ENCODE measurements at regions not wholly inside any gene's neighbourhood (a gene's known extent, or its start where the extent isn't known, plus 50 kb on each side); places are given as distances from the start of the nearest gene placed in this dataset.

- DNase-seq (ENCODE audit: low read depth in 2 of 2): no peak
These were observed 299.5 kb downstream of the BUD13 start for GRCh38 chr11:116473206-116473769.

- no peak for DNase-seq (ENCODE audit: low read depth in 2 of 2)
These were observed 300.1 kb downstream of the BUD13 start for GRCh38 chr11:116472651-116473050.

- DNase-seq (ENCODE audit: low read depth in 2 of 2): no peak
These were observed 301.1 kb downstream of the BUD13 start for GRCh38 chr11:116471608-116472256.

DNA sequence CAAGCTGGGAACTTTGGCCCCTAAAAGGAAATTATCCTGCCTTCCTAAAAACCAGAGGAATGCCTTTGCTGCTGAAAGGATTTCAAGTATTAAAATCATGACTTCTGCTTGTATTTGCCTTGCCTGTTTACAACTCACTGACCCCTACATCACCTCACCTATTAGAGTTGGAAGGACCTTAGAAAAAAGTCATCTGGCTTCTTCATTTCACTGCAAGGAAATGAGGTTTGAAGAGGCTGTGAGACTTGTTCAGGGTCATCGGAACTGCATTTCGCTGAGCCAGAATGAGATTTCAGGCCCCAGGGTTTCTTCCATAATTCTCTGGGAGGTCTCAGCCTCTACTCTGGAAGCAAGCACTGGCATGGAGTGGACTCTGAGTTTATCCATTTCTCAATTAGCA lies 304.1 kb downstream of the BUD13 start:
- DNase-seq (ENCODE audit: low read depth in 2 of 2): no peak

GRCh38 chr11:116467823-116468222 lies 305.0 kb downstream of the BUD13 start:
- no peak for DNase-seq (ENCODE audit: low read depth in 2 of 2)

- DNase-seq (ENCODE audit: low read depth in 2 of 2): no peak
These were observed 306.0 kb downstream of the BUD13 start for GRCh38 chr11:116466801-116467200.

DNA sequence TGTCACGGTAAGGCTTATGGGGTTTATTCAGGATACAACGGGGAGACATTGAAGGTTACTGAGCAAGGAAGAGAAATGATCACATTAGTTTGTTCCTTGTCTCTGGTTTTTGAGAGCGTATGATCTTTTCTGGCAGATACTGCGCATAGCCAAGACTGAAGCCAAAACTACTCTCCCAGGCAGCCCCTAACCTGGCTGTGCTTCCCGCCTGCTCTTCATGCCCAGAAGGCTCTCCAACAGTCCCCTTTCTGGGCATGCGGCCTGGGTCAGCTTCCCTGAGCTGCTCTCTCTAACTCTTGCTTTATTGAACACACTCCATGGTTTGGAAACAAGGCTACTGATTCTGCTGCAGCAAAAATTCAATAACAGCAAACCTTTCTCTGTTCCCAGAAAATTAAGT lies 306.6 kb downstream of the BUD13 start:
- no peak for DNase-seq (ENCODE audit: low read depth in 2 of 2)

GRCh38 chr11:116465056-116465455 lies 307.7 kb downstream of the BUD13 start:
- DNase-seq (ENCODE audit: low read depth in 2 of 2): no peak

DNA sequence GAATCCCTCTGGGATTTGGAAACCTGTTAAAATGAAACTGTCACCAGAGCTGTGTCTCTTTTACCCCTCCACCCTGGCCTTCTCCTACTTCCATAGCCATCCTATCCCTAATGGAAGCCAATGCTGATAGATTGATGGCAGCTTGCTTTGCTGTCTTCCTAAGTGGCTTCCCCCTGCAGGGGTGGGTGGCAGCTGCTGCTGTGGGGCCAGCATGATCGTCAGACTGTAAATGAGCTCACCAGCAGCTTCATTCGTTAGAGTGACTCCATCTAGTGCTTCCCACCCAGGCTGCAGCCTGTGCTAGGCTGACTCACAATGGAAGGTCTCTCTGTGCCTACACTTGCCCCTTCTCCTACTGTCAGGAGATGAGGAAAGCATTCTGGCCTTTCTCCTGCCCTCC lies 311.0 kb downstream of the BUD13 start:
- no peak for DNase-seq (ENCODE audit: low read depth in 2 of 2)

- DNase-seq (ENCODE audit: low read depth in 2 of 2): no peak
These were observed 312.4 kb downstream of the BUD13 start for GRCh38 chr11:116460156-116460920.

- no peak for DNase-seq (ENCODE audit: low read depth in 2 of 2)
These were observed 313.4 kb downstream of the BUD13 start for GRCh38 chr11:116459185-116460045.

DNA sequence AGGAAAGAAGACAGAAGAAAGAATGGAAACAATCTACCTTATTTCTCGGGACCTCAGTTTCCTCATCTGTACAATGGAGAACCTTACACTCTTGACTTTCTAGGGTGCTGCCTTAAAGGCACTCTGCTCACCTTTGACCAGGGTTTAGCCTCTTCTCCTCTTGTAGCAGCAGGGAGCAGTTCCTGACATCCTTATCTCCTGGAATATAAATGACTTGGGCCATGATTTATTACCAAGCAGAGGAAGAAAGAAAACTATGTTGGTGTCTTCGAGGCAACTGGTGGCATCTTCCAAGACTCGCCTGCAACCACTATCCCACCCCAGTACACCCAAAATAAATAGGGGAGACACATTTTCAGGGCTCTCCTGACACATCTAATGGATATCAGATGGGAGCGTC lies 314.2 kb downstream of the BUD13 start:
- DNase-seq (ENCODE audit: low read depth in 2 of 2): no peak

DNA sequence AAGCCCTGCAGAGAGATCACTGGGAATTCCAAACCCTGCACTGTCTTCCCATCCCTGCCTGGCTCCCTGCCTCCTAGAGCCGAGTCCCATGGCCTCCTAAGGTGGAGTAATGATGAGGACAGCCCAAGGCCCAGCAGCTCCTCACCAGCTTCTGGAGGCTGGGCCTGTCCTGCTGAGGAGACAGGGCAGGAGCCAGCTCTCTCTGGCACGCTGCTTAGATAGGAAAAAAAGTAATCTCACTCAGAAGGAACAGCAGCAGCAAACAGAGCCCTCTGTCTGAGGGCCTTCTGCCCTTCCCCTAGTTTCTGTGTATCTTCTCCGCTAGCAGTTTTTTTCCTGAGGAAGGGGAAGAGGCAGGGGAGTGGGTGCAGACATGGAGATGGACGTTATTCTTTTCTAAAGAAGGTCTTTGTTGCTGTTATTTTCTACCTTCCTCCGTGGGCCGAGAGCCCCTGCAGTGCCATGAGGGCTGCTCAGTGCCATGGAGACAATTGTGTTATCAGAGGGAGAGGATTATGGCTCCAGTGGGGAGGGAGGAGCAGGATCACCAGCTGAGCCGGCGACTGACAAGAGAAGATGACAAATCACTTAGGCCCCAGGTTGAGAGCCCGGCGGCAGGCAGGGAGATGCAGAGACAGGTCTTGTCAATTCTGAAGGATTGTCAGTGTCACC lies 315.3 kb downstream of the BUD13 start:
- DNase-seq (ENCODE audit: low read depth in 2 of 2): no peak

DNA sequence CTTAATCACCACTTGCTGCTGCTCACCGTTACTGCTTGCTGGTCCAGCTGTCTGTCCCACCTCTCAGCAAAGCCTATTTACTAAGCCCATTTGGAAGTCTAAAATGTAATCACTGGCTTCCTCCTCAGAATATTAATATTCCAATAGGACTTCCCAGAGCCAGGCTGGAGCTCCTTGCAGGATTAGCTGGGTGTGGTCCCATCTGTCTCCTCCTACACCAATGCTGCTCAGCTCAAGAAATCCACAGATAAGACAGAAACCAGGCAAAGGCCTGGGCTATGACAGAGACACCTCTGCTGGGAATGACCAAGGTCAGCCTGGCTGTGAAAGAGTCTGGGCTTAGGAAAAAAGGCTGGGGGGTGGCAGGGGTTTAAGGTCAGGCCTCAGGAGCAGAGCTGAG lies 317.8 kb downstream of the BUD13 start:
- no peak for DNase-seq (ENCODE audit: low read depth in 2 of 2)

- peak; percentile 4 to 7 for DNase-seq (ENCODE audit: low read depth in 2 of 2)
These were observed 318.7 kb downstream of the BUD13 start for GRCh38 chr11:116454020-116454645.

DNA sequence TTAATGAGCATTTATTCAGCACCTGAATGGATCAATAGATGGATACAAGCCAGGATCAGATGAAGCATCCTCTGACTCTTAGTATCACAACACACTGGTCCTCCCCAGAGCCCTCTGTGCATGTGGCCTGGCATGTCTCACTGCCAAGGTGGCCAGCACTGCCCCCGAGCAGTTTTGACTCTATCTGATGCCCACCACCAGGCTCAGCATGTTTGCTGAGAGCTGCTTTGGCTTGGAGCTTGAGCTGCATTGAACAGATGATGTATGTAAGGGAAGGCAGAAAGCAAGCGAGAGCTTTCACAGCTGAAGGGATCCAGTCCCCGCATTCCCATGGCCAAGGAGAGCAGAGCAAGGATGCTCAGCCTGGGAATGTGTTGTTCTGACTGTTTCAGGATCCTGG lies 320.3 kb downstream of the BUD13 start:
- DNase-seq (ENCODE audit: low read depth in 2 of 2): no peak

- DNase-seq (ENCODE audit: low read depth in 2 of 2): no peak
These were observed 323.3 kb downstream of the BUD13 start for GRCh38 chr11:116449522-116449921.

DNA sequence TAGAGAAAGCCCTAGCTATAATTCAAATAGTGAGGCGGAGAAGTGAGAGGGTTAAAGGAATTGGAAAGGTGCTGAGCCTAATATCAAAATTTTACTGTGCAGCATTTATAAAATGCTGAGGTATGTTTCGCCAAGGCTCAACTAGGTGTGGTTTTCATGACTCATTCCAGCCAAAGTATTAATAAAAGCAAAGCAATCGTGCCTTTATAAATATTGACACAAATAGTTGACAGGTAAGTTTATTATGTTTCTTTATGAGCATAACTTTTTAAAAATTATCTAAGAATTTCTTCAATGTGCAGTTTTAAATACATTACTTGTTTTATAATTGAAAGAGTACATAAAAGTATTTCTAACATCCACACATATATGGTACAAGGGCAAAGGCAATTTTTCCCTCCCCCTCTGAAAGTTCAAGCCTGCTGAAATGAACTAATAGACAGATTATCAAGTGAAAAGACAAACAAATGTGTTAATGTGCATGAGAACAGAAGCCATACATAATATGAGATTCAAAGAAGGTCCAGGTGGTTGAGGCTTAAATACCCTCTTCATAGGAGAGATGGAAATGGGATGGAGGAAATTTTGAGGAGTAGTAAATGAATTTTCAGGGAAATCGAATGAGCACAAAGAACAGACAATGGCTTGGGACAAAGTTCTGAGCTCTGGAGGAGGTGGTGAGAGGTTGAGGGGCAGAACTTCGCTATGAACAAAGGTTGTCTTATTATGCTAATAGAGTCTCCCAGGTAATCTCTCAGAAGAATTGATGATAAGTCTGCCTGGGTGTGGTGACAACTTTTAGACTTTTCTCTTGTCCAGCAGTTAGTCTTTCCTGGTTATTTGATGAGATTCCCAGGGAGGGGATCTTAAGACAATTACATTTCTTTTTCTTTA lies 326.5 kb downstream of the BUD13 start:
- DNase-seq (ENCODE audit: low read depth in 2 of 2): no peak

DNA sequence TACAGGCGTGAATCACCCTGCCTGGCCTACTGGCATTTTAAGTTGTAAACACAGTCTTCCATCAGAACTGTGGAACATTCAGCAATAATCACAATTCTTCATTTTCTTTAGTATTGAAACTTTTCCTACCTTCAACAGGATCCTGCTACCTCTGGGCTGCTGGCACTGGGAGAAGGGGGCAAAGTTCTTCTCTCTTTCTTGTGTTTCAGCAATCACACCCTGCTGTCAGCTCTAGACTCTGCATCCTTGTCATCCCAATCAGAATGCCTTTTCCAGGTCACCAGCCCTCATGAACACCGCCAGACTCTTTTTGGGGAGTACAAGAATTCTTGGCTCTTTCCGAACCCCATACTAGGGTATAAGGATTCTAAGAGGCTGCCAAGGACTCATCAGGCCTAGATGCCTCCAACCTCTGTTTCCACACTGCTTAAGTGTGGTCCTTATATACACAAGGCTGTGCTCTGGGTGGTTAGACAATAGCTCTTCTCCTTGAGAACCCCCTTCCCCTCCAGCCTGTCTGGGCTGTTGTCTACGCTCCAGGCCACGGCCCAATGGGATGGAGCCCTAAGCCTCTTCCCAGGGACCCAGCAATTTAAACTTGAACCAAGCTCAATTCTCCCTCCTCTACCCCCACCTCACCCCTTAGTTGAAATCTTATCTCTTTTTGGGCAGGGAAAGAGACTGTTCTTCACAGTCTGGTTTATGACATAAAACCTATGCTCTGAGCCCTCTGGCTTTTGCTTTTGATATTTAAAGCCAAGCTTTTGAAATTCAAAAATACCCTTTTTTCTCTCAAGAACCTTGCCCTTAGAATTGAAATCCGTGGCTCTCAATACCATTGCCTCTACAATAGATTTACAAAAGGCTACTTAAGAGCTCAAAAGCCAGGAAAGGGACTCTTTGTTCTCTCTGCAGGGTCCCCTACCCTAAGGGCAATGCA lies 327.4 kb downstream of the BUD13 start:
- DNase-seq (ENCODE audit: low read depth in 2 of 2): no peak

Data from stimulated activated CD4-positive, alpha-beta T cell treated with anti-CD3 and anti-CD28 coated beads, Interleukin-4, amount 100 ng/mL, for 48 hours (primary cell).